ENCODE measurements at regions not wholly inside any gene's neighbourhood (a gene's known extent, or its start where the extent isn't known, plus 50 kb on each side); places are given as distances from the start of the nearest gene placed in this dataset.

DNA sequence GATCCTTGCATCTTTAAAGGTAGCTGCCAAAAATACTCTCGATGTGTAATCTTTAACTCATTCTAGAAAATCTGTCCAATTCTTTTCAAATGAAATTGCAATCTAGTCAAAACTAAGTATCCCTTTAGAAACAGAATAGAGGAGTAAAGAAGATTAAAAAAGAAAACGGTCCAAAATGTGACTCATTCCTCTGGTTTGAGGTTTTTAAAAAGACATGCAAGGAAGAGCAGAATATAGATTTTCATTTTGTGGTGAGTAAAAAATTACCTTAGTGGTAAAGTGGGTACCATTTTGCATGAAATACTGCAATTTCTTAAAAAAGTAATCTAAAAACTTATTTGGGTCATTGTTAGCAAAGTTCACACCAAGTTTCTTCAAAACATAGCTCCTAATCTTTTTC is 108.4 kb downstream of the BRMS1L start:
- TF ChIP-seq, protein P1, sequence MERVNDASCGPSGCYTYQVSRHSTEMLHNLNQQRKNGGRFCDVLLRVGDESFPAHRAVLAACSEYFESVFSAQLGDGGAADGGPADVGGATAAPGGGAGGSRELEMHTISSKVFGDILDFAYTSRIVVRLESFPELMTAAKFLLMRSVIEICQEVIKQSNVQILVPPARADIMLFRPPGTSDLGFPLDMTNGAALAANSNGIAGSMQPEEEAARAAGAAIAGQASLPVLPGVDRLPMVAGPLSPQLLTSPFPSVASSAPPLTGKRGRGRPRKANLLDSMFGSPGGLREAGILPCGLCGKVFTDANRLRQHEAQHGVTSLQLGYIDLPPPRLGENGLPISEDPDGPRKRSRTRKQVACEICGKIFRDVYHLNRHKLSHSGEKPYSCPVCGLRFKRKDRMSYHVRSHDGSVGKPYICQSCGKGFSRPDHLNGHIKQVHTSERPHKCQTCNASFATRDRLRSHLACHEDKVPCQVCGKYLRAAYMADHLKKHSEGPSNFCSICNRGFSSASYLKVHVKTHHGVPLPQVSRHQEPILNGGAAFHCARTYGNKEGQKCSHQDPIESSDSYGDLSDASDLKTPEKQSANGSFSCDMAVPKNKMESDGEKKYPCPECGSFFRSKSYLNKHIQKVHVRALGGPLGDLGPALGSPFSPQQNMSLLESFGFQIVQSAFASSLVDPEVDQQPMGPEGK (CRISPR knock-in tag; IDR thresholded peaks at IDR 0.05; ENCODE audit: borderline replicate concordance), result no peak
- TF ChIP-seq TOX (CRISPR knock-in tag; IDR thresholded peaks at IDR 0.05; ENCODE audit: borderline replicate concordance) (no peak), OSR1 (CRISPR knock-in tag; IDR thresholded peaks at IDR 0.05) (no peak), TCF4 (CRISPR knock-in tag; IDR thresholded peaks at IDR 0.05; ENCODE audit: borderline replicate concordance) (no peak), CSDC2 (CRISPR knock-in tag; IDR thresholded peaks at IDR 0.05) (no peak), ZFP3 (CRISPR knock-in tag; IDR thresholded peaks at IDR 0.05) (no peak), GLIS3 (CRISPR knock-in tag; IDR thresholded peaks at IDR 0.05) (no peak), ZNF565 (CRISPR knock-in tag; conservative IDR thresholded peaks at IDR 0.05; ENCODE audit: low read depth) (no peak), ZNF8 (CRISPR knock-in tag; IDR thresholded peaks at IDR 0.05) (no peak)
- TF ChIP-seq, protein P2, sequence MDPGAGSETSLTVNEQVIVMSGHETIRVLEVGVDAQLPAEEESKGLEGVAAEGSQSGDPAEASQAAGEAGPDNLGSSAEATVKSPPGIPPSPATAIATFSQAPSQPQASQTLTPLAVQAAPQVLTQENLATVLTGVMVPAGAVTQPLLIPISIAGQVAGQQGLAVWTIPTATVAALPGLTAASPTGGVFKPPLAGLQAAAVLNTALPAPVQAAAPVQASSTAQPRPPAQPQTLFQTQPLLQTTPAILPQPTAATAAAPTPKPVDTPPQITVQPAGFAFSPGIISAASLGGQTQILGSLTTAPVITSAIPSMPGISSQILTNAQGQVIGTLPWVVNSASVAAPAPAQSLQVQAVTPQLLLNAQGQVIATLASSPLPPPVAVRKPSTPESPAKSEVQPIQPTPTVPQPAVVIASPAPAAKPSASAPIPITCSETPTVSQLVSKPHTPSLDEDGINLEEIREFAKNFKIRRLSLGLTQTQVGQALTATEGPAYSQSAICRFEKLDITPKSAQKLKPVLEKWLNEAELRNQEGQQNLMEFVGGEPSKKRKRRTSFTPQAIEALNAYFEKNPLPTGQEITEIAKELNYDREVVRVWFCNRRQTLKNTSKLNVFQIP (CRISPR knock-in tag; IDR thresholded peaks at IDR 0.05; ENCODE audit: borderline replicate concordance, low read depth), result no peak
- TF ChIP-seq, protein P3, sequence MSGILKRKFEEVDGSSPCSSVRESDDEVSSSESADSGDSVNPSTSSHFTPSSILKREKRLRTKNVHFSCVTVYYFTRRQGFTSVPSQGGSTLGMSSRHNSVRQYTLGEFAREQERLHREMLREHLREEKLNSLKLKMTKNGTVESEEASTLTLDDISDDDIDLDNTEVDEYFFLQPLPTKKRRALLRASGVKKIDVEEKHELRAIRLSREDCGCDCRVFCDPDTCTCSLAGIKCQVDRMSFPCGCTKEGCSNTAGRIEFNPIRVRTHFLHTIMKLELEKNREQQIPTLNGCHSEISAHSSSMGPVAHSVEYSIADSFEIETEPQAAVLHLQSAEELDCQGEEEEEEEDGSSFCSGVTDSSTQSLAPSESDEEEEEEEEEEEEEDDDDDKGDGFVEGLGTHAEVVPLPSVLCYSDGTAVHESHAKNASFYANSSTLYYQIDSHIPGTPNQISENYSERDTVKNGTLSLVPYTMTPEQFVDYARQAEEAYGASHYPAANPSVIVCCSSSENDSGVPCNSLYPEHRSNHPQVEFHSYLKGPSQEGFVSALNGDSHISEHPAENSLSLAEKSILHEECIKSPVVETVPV (CRISPR knock-in tag; IDR thresholded peaks at IDR 0.05), result no peak
- ATAC-seq, result no peak

DNA sequence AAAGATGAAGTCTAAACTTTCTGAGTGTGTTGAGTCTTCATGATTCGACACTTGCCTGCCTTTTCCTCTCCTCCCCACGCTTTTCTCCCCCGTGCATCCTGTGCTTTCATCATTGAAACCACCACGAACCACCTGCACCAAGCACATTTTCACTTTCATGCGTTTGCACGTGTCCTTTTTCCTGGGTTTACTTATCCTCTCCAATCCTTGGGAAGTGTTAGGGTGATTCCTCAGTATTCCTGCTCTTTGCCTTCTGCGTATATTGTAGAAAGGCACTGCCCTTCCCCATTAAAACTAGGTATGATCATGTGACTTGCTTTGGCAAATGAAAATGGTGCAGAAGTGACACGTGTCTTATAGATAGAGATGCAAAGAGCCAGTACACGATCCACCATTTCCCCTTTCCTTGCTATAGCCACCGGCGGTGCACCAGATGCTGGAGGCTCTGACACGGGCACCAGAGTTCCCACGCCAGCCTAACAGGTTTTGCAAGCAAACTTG is 106.6 kb downstream of the BRMS1L start:
- TF ChIP-seq OSR1 (CRISPR knock-in tag; IDR thresholded peaks at IDR 0.05) (no peak), ZNF565 (CRISPR knock-in tag; conservative IDR thresholded peaks at IDR 0.05; ENCODE audit: low read depth) (no peak), SNAI2 (CRISPR knock-in tag; IDR thresholded peaks at IDR 0.05) (no peak), PPARA (CRISPR knock-in tag; IDR thresholded peaks at IDR 0.05; ENCODE audit: borderline replicate concordance) (no peak), TCF4 (CRISPR knock-in tag; IDR thresholded peaks at IDR 0.05; ENCODE audit: borderline replicate concordance) (no peak)
- TF ChIP-seq, protein P3 (CRISPR knock-in tag; IDR thresholded peaks at IDR 0.05), result no peak
- no peak for ATAC-seq

DNA sequence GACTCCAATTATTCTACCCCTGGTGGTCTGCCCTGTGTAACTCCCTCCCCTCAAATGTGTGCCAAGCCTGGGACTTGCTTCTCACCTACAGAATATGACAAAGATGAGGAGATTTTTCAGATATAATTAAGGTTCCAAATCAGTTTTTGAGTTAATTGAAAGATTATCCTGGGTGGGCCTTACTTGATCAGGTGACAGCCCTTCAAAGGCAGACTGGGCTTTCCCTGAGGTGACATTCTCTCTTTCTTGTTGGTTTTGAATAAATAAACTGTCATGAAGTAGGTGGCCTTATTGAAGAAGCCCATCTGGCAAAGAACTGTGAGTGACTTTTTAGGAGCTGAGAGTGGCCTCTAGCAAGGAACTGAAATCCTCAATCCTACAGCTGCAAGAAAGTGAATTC is 106.0 kb downstream of the BRMS1L start:
- ATAC-seq, result no peak
- TF ChIP-seq GLIS3 (CRISPR knock-in tag; IDR thresholded peaks at IDR 0.05) (no peak), ZNF70 (CRISPR knock-in tag; IDR thresholded peaks at IDR 0.05) (no peak), ZFP30 (CRISPR knock-in tag; IDR thresholded peaks at IDR 0.05) (no peak), ZNF565 (CRISPR knock-in tag; conservative IDR thresholded peaks at IDR 0.05; ENCODE audit: low read depth) (no peak), ZFP3 (CRISPR knock-in tag; IDR thresholded peaks at IDR 0.05) (no peak), CSDC2 (CRISPR knock-in tag; IDR thresholded peaks at IDR 0.05) (no peak), SNAI2 (CRISPR knock-in tag; IDR thresholded peaks at IDR 0.05) (no peak), OSR1 (CRISPR knock-in tag; IDR thresholded peaks at IDR 0.05) (no peak), PPARA (CRISPR knock-in tag; IDR thresholded peaks at IDR 0.05; ENCODE audit: borderline replicate concordance) (no peak), RARB (CRISPR knock-in tag; IDR thresholded peaks at IDR 0.05) (no peak), TCF4 (CRISPR knock-in tag; IDR thresholded peaks at IDR 0.05; ENCODE audit: borderline replicate concordance) (no peak)
- TF ChIP-seq, protein P2 (CRISPR knock-in tag; IDR thresholded peaks at IDR 0.05; ENCODE audit: borderline replicate concordance, low read depth), result no peak
- TF ChIP-seq, protein P4, sequence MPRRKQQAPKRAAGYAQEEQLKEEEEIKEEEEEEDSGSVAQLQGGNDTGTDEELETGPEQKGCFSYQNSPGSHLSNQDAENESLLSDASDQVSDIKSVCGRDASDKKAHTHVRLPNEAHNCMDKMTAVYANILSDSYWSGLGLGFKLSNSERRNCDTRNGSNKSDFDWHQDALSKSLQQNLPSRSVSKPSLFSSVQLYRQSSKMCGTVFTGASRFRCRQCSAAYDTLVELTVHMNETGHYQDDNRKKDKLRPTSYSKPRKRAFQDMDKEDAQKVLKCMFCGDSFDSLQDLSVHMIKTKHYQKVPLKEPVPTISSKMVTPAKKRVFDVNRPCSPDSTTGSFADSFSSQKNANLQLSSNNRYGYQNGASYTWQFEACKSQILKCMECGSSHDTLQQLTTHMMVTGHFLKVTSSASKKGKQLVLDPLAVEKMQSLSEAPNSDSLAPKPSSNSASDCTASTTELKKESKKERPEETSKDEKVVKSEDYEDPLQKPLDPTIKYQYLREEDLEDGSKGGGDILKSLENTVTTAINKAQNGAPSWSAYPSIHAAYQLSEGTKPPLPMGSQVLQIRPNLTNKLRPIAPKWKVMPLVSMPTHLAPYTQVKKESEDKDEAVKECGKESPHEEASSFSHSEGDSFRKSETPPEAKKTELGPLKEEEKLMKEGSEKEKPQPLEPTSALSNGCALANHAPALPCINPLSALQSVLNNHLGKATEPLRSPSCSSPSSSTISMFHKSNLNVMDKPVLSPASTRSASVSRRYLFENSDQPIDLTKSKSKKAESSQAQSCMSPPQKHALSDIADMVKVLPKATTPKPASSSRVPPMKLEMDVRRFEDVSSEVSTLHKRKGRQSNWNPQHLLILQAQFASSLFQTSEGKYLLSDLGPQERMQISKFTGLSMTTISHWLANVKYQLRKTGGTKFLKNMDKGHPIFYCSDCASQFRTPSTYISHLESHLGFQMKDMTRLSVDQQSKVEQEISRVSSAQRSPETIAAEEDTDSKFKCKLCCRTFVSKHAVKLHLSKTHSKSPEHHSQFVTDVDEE (CRISPR knock-in tag; IDR thresholded peaks at IDR 0.05), result no peak
- TF ChIP-seq, protein P5, sequence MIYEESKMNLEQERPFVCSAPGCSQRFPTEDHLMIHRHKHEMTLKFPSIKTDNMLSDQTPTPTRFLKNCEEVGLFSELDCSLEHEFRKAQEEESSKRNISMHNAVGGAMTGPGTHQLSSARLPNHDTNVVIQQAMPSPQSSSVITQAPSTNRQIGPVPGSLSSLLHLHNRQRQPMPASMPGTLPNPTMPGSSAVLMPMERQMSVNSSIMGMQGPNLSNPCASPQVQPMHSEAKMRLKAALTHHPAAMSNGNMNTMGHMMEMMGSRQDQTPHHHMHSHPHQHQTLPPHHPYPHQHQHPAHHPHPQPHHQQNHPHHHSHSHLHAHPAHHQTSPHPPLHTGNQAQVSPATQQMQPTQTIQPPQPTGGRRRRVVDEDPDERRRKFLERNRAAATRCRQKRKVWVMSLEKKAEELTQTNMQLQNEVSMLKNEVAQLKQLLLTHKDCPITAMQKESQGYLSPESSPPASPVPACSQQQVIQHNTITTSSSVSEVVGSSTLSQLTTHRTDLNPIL (CRISPR knock-in tag; IDR thresholded peaks at IDR 0.05; ENCODE audit: low read depth), result no peak
